ENCODE measurements at regions not wholly inside any gene's neighbourhood (a gene's known extent, or its start where the extent isn't known, plus 50 kb on each side); places are given as distances from the start of the nearest gene placed in this dataset.

GRCh38 chr7:106962751-106963150, 81.8 kb upstream of the PRKAR2B start:
- TF ChIP-seq GABPA (IDR thresholded peaks at IDR 0.05 in 1 of 2, conservative IDR thresholded peaks at IDR 0.05 in 1 of 2) (no peak), CTCF (IDR thresholded peaks at IDR 0.05; ENCODE audit: low read depth, low read length, missing input control) (no peak), TAF1 (conservative IDR thresholded peaks at IDR 0.05) (no peak), HNF4G (IDR thresholded peaks at IDR 0.05) (no peak), SP1 (IDR thresholded peaks at IDR 0.05) (no peak), FOXA1 (IDR thresholded peaks at IDR 0.05) (no peak)
- TF ChIP-seq, protein P1, sequence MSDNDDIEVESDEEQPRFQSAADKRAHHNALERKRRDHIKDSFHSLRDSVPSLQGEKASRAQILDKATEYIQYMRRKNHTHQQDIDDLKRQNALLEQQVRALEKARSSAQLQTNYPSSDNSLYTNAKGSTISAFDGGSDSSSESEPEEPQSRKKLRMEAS (IDR thresholded peaks at IDR 0.05): no peak

All from liver (tissue), 3 donors.